Colonic mucosa (tissue), 4 donors: ENCODE measurements at regions not wholly inside any gene's neighbourhood (a gene's known extent, or its start where the extent isn't known, plus 50 kb on each side); places are given as distances from the start of the nearest gene placed in this dataset.

Experiments
- DNase-seq: peaks from one replicate; pipeline ENCODE4 v3.0.0-alpha.2; 2020
- H3K27ac ChIP-seq: fragments of 200-600 bp; one replicate; pipeline ENCODE4 v1.8.0; 2021
- H3K27me3 ChIP-seq: fragments of 200-600 bp; one replicate; pipeline ENCODE4 v1.8.0; 2021
- H3K36me3 ChIP-seq: fragments of 200-600 bp; one replicate; pipeline ENCODE4 v1.8.0; 2021
- H3K4me1 ChIP-seq: fragments of 200-600 bp; one replicate; pipeline ENCODE4 v1.8.0; 2021; ENCODE audit warnings: mild to moderate bottlenecking
- H3K4me3 ChIP-seq: fragments of 200-600 bp; one replicate; pipeline ENCODE4 v1.8.0; 2021
- H3K9ac ChIP-seq, 2 donors: one replicate each; pipeline ENCODE4 v1.7.0; 2013; ENCODE audit warnings: control low read depth in 2 of 2, low read depth in 2 of 2, low read length in 2 of 2
- H3K9me3 ChIP-seq: fragments of 200-600 bp; one replicate; pipeline ENCODE4 v1.8.0; 2021
- CTCF ChIP-seq: fragments of 200-600 bp; IDR thresholded peaks from one replicate; pipeline ENCODE4 v1.8.0; 2022; ENCODE audit warnings: antibody characterized with exemption, mild to moderate bottlenecking
- intact Hi-C: fragments of 100-400 bp; cut with DNase I; formaldehyde crosslinking; loops from one replicate; pipeline ENCODE4 v1.14.1; 2022
- donor health status: healthy.
- donor health status: DM: no; HTN: no; CAD: no.
- donor health status: DM: no; HTN: no; CAD: no.

- Histone ChIP-seq H3K9ac (peak overlapping the region in 1 of 2 donors; percentile 21), H3K27ac (peak overlapping the region; percentile 80)
- no peak for TF ChIP-seq CTCF
These were observed 71.1 kb upstream of the ERRFI1 start for GRCh38 chr1:8097077-8097799.

GRCh38 chr1:8096105-8097011 is 70.2 kb upstream of the ERRFI1 start:
- H3K9me3 ChIP-seq: no peaks in the 10 kb centered on the region
- intact Hi-C loops: no loop called here
- no peak for TF ChIP-seq CTCF
- no peaks in the 10 kb centered on the region for H3K27me3 ChIP-seq
- DNase-seq: no peak
- no peak overlapping the region for H3K4me3 ChIP-seq
- no peaks in the 10 kb centered on the region for H3K36me3 ChIP-seq
- H3K27ac ChIP-seq: peak overlapping the region; percentile 80
- peaks cover 9% of the 10 kb centered on the region for H3K4me1 ChIP-seq
- peak overlapping the region in 1 of 2 donors; percentile 12 for H3K9ac ChIP-seq

More at GRCh38 chr1:8097077-8097799, 71.1 kb upstream of the ERRFI1 start:
- H3K4me3 ChIP-seq: no peak overlapping the region
- intact Hi-C loops: no loop called here
- H3K27me3 ChIP-seq: no peaks in the 10 kb centered on the region
- H3K4me1 ChIP-seq: peaks cover 9% of the 10 kb centered on the region
- no peaks in the 10 kb centered on the region for H3K36me3 ChIP-seq
- H3K9me3 ChIP-seq: no peaks in the 10 kb centered on the region
- DNase-seq: peak; percentile 45

GRCh38 chr1:8095584-8095983 is 69.5 kb upstream of the ERRFI1 start:
- TF ChIP-seq CTCF: no peak
- H3K27ac ChIP-seq: peak overlapping the region; percentile 80
- H3K4me3 ChIP-seq: no peak overlapping the region
- H3K9ac ChIP-seq: no peak overlapping the region
- intact Hi-C loops: no loop called here
- H3K27me3 ChIP-seq: no peaks in the 10 kb centered on the region
- H3K9me3 ChIP-seq: no peaks in the 10 kb centered on the region
- DNase-seq: no peak
- no peaks in the 10 kb centered on the region for H3K36me3 ChIP-seq
- H3K4me1 ChIP-seq: peaks cover 9% of the 10 kb centered on the region

- no peak overlapping the region for H3K4me3 ChIP-seq
- intact Hi-C loops: no loop called here
- peak; percentile 50 for DNase-seq
- no peaks in the 10 kb centered on the region for H3K9me3 ChIP-seq
- no peaks in the 10 kb centered on the region for H3K27me3 ChIP-seq
- H3K9ac ChIP-seq: peak overlapping the region in 1 of 2 donors; percentile 53
- TF ChIP-seq CTCF: no peak
- H3K4me1 ChIP-seq: peaks cover 9% of the 10 kb centered on the region
- H3K36me3 ChIP-seq: no peaks in the 10 kb centered on the region
- H3K27ac ChIP-seq: peak overlapping the region; percentile 80
These were observed 68.6 kb upstream of the ERRFI1 start for GRCh38 chr1:8094481-8095241.
